GM18868 (cell line): ENCODE measurements at regions not wholly inside any gene's neighbourhood (a gene's known extent, or its start where the extent isn't known, plus 50 kb on each side); places are given as distances from the start of the nearest gene placed in this dataset.

ENCODE experiments used
- ATAC-seq: cut with Tn5 transposase; IDR thresholded peaks from one replicate; pipeline ENCODE4 v1.9.1; 2021; ENCODE audit warnings: mild to moderate bottlenecking, moderate library complexity; ENCODE audit not compliant: unreplicated experiment

DNA sequence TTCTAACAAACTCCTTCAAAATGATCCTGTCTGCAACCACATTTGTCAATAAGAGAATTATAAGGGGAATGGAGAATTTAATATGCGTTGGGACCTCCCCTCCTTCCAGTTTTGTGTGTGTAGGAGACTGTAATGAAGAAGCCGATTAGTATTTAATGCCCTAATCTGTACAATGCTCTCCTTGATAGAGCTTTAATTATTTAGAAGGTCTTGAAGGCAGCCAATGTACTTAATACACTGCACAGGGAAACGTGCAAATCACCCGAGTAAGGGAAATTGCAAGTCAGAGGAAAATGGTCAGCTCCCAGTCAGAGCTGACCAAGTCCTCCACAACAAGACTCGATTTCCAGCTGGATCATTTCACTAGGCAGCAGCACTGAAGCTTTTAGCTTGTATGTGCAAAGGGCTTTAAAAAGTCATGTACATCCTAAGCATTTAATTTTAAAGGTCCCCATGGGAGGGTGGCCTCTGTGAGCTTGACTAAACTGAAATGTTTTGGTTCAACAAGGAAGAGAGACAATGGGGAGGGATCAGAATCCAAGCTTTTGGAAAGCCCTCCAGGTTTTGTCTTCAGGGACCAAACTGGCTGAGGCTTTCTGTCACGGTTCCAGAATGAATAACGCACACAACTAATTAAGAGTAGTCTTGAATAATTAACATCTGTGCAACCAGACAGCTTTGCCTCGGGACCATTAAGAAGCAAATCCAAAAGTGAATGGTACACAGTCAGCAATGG is 159.8 kb upstream of the MITF start:
- ATAC-seq: no peak

- ATAC-seq: no peak
Observed at GRCh38 chr3:69569520-69569919, 169.7 kb upstream of the MITF start.

DNA sequence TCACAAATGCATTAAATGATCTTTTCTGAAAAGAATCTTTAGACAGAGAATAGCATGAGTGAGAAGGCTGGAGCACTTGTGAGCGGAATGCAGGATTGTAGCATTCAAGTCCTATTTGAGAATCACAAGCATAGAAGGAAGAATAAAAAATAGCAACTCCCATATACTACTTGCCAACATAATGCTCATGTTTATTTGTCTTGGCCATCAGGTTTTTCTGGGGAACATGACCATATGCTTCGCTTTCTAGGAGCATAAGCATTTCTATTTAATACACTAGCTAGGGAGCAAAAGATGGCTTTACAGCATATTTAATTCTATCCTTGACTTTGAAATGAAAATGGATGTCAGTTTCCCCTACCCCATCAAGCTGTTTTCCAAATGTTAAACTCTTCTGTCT is 170.3 kb upstream of the MITF start:
- ATAC-seq: no peak

DNA sequence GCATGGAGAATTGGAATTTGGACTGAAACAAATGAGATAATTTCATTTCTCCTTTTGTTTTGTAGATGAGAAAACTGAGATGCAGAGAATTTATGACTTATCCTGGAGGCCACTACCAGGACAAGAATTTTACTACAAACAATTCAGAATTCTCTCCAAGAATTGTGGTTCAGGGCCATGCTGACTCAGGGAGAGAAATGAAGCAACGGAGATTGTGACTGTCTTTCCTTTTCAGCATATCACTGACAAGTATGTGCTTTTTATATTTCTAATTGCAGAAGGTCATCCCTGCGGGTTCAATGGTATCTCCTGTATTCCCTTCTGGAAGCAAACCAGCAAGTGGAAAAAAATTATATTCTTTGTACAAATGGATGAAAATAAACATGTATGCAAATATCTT is 170.8 kb upstream of the MITF start:
- ATAC-seq: no peak

DNA sequence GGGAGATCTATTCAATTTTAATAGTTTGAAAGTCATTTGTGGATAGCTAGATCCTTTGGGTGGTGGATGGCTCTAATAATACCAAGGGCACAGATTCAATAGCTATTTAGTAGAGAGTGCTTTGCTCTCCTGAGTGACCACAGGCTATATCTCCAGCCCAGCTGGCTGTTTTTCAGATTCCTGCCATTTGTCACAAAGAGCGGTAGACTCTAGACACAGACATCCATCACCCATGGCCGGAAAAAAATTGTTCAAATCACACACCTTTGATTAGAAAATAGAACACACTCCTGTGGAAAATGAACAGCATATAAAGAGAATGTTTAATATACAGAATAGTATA is 171.6 kb upstream of the MITF start:
- no peak for ATAC-seq

GRCh38 chr3:69567023-69567709 is 172.1 kb upstream of the MITF start:
- ATAC-seq: no peak

GRCh38 chr3:69566275-69566674 is 173.0 kb upstream of the MITF start:
- ATAC-seq: no peak

DNA sequence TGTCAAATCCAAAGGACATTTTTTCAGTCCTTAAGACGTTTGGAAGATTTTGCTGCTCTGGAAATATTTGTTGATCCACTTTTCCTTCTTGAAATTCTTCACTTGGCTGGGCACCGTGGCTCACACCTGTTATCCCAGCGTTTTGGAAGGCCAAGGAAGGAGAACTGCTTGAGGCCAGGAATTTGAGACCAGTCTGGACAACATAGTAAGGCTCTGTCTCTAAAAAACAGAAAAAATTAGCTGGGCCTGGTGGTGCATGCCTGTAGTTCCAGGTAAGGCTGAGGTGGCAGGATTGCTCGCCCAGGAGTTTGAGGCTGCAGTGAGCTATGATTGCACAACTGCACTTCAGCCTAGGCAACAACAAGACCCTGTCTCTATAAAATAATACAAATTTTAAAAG is 173.9 kb upstream of the MITF start:
- ATAC-seq: no peak

DNA sequence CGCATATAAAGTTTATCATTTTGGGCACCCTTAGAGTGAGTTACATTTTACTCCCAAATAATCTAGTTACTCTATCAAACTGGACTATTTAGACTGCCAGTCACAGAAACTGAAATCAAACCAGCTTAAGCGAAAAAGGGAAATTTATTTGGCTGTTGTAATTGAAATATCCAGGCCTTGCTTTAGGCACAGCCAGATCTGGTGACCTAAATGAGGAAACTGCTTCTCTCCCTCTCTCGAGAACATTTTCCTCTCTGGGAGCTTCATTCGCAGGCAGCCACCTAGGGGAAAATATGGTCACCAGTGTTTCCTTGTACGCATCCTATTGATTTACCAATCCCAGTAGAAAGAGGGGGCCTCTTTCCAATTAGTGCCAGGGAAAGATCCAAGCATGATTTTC is 175.3 kb upstream of the MITF start:
- ATAC-seq: no peak

GRCh38 chr3:69563151-69563550 is 176.1 kb upstream of the MITF start:
- no peak for ATAC-seq

GRCh38 chr3:69562020-69562419 is 176.1 kb upstream of the FRMD4B start:
- ATAC-seq: no peak

GRCh38 chr3:69560818-69561217 is 174.9 kb upstream of the FRMD4B start:
- no peak for ATAC-seq

GRCh38 chr3:69560116-69560515 is 174.2 kb upstream of the FRMD4B start:
- no peak for ATAC-seq

DNA sequence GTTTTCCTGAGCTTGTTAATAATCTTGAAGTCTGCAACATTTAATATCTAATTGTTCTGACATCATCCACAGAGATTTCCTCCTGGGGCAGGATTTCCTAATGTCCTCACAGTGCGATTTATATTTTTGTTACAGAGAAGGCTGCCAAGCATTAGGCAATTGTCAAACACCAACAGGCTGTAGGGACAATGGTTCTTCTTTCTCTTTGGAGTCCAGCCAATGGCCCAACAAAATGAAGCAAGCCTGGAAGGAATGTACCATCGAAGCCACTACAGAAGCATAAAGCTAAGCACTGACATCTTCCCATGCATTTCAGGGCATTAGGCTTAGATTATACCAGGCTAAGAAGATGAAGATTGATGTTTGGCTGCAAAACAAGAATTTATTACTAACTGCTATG is 173.0 kb upstream of the FRMD4B start:
- ATAC-seq: no peak

DNA sequence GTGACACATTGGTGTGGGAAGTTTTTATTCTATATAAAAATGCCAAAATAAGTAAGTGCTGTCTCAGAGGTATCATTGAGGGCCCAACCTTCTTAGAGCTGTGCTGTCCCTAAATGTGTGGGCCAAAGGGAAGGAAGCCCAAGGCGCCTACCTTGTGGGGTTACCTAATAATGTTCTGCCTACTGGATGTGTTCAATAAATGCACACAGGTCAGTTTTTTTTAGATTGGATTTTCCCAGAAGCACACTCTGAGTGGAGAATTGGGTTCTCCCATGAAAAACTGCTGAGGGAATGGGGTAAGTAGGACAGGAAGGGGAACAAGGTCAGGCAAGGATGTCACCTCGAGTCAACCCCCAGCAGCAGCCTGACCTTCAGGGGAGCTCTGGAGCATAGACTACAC is 168.7 kb upstream of the FRMD4B start:
- no peak for ATAC-seq

DNA sequence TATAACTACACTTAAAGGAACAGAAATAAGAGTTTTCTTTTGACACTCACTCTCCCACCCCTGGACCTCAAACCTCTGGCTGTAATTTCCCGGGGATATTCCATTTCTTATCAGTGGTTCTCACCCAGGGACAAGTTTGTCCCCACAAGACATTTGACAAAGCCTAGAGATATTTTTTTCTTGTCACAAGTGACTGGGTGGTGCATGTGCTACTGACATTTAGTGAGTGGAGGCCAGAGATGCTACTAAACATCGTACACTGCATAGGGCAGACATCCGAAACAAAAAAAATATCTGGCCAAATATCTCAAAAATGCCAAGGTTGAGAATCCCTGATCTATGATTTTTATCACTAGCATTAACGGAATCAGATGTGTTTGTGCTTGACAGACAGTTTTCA is 168.0 kb upstream of the FRMD4B start:
- ATAC-seq: no peak

DNA sequence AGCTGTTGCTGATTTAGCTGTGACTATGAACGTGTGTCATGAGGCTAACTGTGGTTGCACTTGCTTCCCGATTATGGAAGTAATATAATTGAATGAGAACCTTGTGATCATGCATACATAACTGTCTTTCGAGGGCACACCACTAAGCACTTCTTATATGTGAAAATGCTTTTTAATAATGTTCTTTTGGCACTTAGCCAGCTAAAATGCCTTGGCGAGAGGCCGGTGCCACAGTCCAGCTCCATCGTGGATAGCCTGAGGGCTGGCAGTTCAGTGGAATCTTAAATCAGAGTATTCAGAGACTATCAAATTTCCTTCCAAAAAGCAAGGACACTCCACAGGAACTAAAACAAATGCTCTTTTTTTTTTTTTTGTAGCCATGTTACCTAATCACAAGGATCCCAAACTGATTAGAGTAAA is 161.6 kb upstream of the FRMD4B start:
- ATAC-seq: no peak

DNA sequence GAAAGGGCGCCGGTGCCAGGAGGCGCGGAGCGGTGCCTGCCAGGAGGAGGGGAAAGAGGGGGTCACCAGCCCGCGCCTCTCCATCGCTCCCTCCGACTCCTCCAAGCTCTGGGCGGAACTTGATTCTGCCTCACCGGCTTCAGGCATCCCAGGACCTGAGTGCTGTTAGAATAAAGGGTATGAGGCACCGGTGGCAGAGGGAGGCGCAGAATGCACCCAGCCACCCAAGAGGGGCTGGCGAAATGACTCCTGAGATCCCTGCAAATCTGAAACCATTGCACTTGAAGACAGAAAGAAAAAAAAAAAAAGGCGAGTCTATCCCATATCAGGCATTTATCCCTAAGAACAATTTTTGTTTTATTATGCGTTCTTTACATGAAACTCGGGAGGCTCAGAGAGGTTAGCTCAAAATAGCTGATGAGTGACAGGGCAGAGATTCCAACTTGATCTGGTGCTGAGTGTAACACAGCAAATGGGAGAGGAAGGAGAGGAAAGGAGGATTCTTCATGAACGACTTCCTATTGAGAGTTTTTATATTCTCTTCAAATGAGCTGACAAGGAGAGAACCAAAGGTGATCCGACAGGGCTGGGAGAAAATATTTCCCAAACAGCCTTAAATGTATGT is 157.0 kb upstream of the FRMD4B start:
- ATAC-seq: no peak

- ATAC-seq: no peak
Observed at GRCh38 chr3:69542089-69542804, 156.4 kb upstream of the FRMD4B start.

- no peak for ATAC-seq
Observed at GRCh38 chr3:69541711-69542088, 155.8 kb upstream of the FRMD4B start.

DNA sequence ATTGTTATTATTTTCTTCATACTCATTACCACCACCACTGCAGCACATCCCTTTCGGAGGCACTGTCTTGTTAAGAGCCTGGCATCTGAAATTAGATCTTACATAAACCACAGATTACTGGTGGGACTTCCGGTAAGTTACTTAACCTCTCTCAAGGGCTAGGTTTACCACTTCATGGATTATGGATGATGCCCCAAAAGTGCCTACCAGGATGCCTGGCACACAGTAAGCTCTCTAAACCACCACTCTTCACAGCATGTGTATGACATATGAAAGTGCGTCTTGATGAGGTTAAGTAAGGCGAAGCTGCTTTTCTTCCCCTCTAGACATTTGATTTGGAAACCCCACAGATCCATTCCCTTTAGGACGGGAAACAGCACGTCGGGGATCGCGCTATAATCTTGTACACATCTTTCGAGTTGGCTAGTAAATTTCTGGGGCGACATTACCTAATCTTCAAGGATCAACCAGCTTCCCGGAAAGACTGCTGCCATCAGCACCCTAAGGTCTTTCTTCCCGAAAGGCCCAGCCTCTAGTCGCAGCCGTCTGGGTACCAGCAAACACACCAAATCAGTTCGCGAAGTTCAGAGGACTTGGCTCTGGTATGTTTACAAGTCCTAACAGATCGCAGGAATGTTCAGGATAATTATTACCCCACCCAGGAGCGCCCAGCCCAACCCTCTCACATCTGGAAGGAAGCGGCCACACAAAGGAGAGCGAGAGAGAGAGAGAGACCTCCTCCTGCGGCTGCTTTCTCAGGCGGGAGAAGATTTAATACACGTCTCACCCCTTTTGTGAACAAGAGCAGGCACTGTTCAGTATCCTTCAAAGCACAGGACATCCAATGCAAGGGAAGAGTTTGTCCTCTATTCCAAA is 155.1 kb upstream of the FRMD4B start:
- no peak for ATAC-seq
